ENCODE measurements at regions not wholly inside any gene's neighbourhood (a gene's known extent, or its start where the extent isn't known, plus 50 kb on each side); places are given as distances from the start of the nearest gene placed in this dataset.

GRCh38 chr14:49189375-49189774 is 396.8 kb downstream of the RPS29 start:
- no peak for TF ChIP-seq FOXM1 (IDR thresholded peaks at IDR 0.05; ENCODE audit: borderline replicate concordance)
- no peak for TF ChIP-seq FOXA1 (IDR thresholded peaks at IDR 0.05)
- no peak for TF ChIP-seq FOXK2 (IDR thresholded peaks at IDR 0.05)

All from HEK293T (cell line).